ENCODE measurements at regions not wholly inside any gene's neighbourhood (a gene's known extent, or its start where the extent isn't known, plus 50 kb on each side); places are given as distances from the start of the nearest gene placed in this dataset.

DNA sequence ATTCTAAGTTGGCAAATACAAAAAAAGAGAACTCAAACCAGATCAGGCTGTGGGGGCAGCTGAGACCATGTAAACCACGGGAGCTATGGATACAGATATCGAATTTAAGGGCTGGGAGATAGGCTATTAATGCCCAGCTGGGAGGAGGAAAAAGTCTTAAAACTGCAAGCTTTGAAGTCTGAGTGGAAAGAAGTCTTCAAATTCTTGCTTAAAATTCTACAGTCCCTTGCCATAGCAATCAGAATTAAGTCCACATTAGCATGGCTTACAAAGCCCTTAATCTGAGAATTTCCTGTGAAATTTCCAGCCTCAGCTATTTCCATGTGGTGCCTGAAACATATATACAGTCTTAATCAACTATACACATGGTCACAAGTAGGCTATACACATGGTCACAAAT lies 465.0 kb upstream of the HSF2 start:
- H3K4ac ChIP-seq (ENCODE audit: low read depth, low read length): no peak overlapping the region
- H3K27ac ChIP-seq (ENCODE audit: insufficient read length, low read depth, low read length): no peak overlapping the region
- H4K5ac ChIP-seq (ENCODE audit: insufficient read length, low read depth, low read length): no peak overlapping the region
- no peaks in the 10 kb centered on the region for H3K23me2 ChIP-seq (ENCODE audit: insufficient read length, low read depth, low read length, poor library complexity, severe bottlenecking)
- H3K79me2 ChIP-seq (ENCODE audit: insufficient read depth, low read length): no peaks in the 10 kb centered on the region
- H2BK120ac ChIP-seq (ENCODE audit: low read depth, low read length, poor library complexity, severe bottlenecking): no peak overlapping the region
- no peak overlapping the region for H3K4me2 ChIP-seq (ENCODE audit: insufficient read depth, insufficient read length, low read length)
- Mint-ChIP-seq H3K4me3 (no peak overlapping the region), H3K27me3 (ENCODE audit: low read depth) (no peaks in the 10 kb centered on the region), H3K36me3 (ENCODE audit: insufficient read depth in 1 of 3, low read depth in 3 of 3) (peaks cover 1 to 16% (median 8%) of the 10 kb centered on the region in 3 experiments; a peak in 6 of 7 replicates), H3K9me3 (peaks cover 7 to 8% of the 10 kb centered on the region in 2 experiments), H3K4me1 (peaks cover 27% of the 10 kb centered on the region in 2 experiments), H3K27ac (no peak overlapping the region)
- DNase-seq: no peak
- peaks cover 2% of the 10 kb centered on the region; the same call in 1 of the 2 replicates for H3K4me1 ChIP-seq (ENCODE audit: insufficient read depth, low read length)
- no peak overlapping the region for H3K18ac ChIP-seq (ENCODE audit: insufficient read length, low read depth, low read length)
- no peak overlapping the region for H3T11ph ChIP-seq (ENCODE audit: low read length)
- no peak overlapping the region for H3K23ac ChIP-seq (ENCODE audit: insufficient read length, low read depth, low read length)
- H3K14ac ChIP-seq (ENCODE audit: insufficient read depth, low read length): no peak overlapping the region
- H3K9ac ChIP-seq (ENCODE audit: extremely low read depth, insufficient read length, low read length): no peak overlapping the region
- no peaks in the 10 kb centered on the region for H3K9me3 ChIP-seq (ENCODE audit: control insufficient read depth, low read depth, low read length)
- H4K8ac ChIP-seq (replicated peaks; ENCODE audit: insufficient read length, low read depth, low read length): no peak overlapping the region
- H3K79me1 ChIP-seq (ENCODE audit: insufficient read depth, low read depth, low read length, poor library complexity, severe bottlenecking): no peaks in the 10 kb centered on the region
- no peak overlapping the region for H2BK20ac ChIP-seq (ENCODE audit: low read depth, low read length, poor library complexity, severe bottlenecking)
- no peak overlapping the region for H2AK5ac ChIP-seq (ENCODE audit: insufficient read length, low read length)
- TF ChIP-seq, protein P1, sequence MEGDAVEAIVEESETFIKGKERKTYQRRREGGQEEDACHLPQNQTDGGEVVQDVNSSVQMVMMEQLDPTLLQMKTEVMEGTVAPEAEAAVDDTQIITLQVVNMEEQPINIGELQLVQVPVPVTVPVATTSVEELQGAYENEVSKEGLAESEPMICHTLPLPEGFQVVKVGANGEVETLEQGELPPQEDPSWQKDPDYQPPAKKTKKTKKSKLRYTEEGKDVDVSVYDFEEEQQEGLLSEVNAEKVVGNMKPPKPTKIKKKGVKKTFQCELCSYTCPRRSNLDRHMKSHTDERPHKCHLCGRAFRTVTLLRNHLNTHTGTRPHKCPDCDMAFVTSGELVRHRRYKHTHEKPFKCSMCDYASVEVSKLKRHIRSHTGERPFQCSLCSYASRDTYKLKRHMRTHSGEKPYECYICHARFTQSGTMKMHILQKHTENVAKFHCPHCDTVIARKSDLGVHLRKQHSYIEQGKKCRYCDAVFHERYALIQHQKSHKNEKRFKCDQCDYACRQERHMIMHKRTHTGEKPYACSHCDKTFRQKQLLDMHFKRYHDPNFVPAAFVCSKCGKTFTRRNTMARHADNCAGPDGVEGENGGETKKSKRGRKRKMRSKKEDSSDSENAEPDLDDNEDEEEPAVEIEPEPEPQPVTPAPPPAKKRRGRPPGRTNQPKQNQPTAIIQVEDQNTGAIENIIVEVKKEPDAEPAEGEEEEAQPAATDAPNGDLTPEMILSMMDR (conservative IDR thresholded peaks at IDR 0.05): no peak
- H3K27me3 ChIP-seq (ENCODE audit: insufficient read depth, low read length): no peaks in the 10 kb centered on the region
- H4K20me1 ChIP-seq (ENCODE audit: control insufficient read depth, insufficient read depth, insufficient read length): no peaks in the 10 kb centered on the region
- H2AFZ ChIP-seq (ENCODE audit: low read length): no peak overlapping the region
- no peak overlapping the region for H2BK5ac ChIP-seq (ENCODE audit: insufficient read length, low read length)
- no peak overlapping the region for H3K56ac ChIP-seq (ENCODE audit: insufficient read length, low read depth, low read length)
- WGBS (ENCODE audit: extremely low coverage, insufficient read length, low lambda C conversion rate): no CpG with 5 or more reads among the region's 2 CpGs
- no peak overlapping the region for H4K91ac ChIP-seq (ENCODE audit: insufficient read length, low read depth, low read length)
- no peak overlapping the region for H2BK12ac ChIP-seq (ENCODE audit: insufficient read length, low read depth, low read length)
- H2BK15ac ChIP-seq (ENCODE audit: low read depth, low read length): no peak overlapping the region

Data from H9 (cell line).